ENCODE measurements at regions not wholly inside any gene's neighbourhood (a gene's known extent, or its start where the extent isn't known, plus 50 kb on each side); places are given as distances from the start of the nearest gene placed in this dataset.

GRCh38 chr1:104392552-104392951 is 642.9 kb downstream of the AMY1C start:
- TF ChIP-seq CTCF (IDR thresholded peaks at IDR 0.05; ENCODE audit: low read depth): no peak

- no peak for TF ChIP-seq CTCF (IDR thresholded peaks at IDR 0.05; ENCODE audit: low read depth)
Measured at GRCh38 chr1:104402178-104402577, 652.5 kb downstream of the AMY1C start.

- no peak for TF ChIP-seq CTCF (IDR thresholded peaks at IDR 0.05; ENCODE audit: low read depth)
Measured at GRCh38 chr1:104403883-104404282, 654.2 kb downstream of the AMY1C start.

GRCh38 chr1:104406728-104407127 is 657.0 kb downstream of the AMY1C start:
- no peak for TF ChIP-seq CTCF (IDR thresholded peaks at IDR 0.05; ENCODE audit: low read depth)

- no peak for TF ChIP-seq CTCF (IDR thresholded peaks at IDR 0.05; ENCODE audit: low read depth)
Measured at GRCh38 chr1:104408268-104408667, 658.6 kb downstream of the AMY1C start.

GRCh38 chr1:104435255-104435654 is 685.6 kb downstream of the AMY1C start:
- TF ChIP-seq CTCF (IDR thresholded peaks at IDR 0.05; ENCODE audit: low read depth): no peak

- TF ChIP-seq CTCF (IDR thresholded peaks at IDR 0.05; ENCODE audit: low read depth): no peak
Measured at GRCh38 chr1:104440011-104440410, 690.3 kb downstream of the AMY1C start.
